ENCODE measurements at regions not wholly inside any gene's neighbourhood (a gene's known extent, or its start where the extent isn't known, plus 50 kb on each side); places are given as distances from the start of the nearest gene placed in this dataset.

GRCh38 chr5:39709032-39709431, 284.3 kb upstream of the DAB2 start:
- no peaks in the 10 kb centered on the region for H3K27me3 ChIP-seq (ENCODE audit: insufficient read depth, low read length)
- no peak overlapping the region for H2BK5ac ChIP-seq (ENCODE audit: insufficient read length, low read length)
- Mint-ChIP-seq H3K9me3 (no peaks in the 10 kb centered on the region), H3K36me3 (ENCODE audit: insufficient read depth in 1 of 3, low read depth in 3 of 3) (no peaks in the 10 kb centered on the region), H3K4me3 (no peak overlapping the region), H3K4me1 (0 out of 4 replicates have a peak, but pooled peaks cover 0 to 2% of the 10 kb centered on the region in 2 experiments), H3K27ac (no peak overlapping the region), H3K27me3 (ENCODE audit: low read depth) (no peaks in the 10 kb centered on the region)
- H2BK15ac ChIP-seq (ENCODE audit: low read depth, low read length): no peak overlapping the region
- no peak overlapping the region for H3K4ac ChIP-seq (ENCODE audit: low read depth, low read length)
- H3K9ac ChIP-seq (ENCODE audit: extremely low read depth, insufficient read length, low read length): no peak overlapping the region
- H3K23me2 ChIP-seq (ENCODE audit: insufficient read length, low read depth, low read length, poor library complexity, severe bottlenecking): no peaks in the 10 kb centered on the region
- no peak overlapping the region for H3K27ac ChIP-seq (ENCODE audit: insufficient read length, low read depth, low read length)
- no peaks in the 10 kb centered on the region for H3K79me2 ChIP-seq (ENCODE audit: insufficient read depth, low read length)
- H4K91ac ChIP-seq (ENCODE audit: insufficient read length, low read depth, low read length): no peak overlapping the region
- H4K20me1 ChIP-seq (ENCODE audit: control insufficient read depth, insufficient read depth, insufficient read length): no peaks in the 10 kb centered on the region
- TF ChIP-seq CTCF (conservative IDR thresholded peaks at IDR 0.05): no peak
- no peaks in the 10 kb centered on the region for H3K9me3 ChIP-seq (ENCODE audit: control insufficient read depth, low read depth, low read length)
- no peak overlapping the region for H3K18ac ChIP-seq (ENCODE audit: insufficient read length, low read depth, low read length)
- no peak for DNase-seq
- no peak overlapping the region for H2BK20ac ChIP-seq (ENCODE audit: low read depth, low read length, poor library complexity, severe bottlenecking)
- H4K8ac ChIP-seq (replicated peaks; ENCODE audit: insufficient read length, low read depth, low read length): no peak overlapping the region
- H3K4me1 ChIP-seq (ENCODE audit: insufficient read depth, low read length): no peaks in the 10 kb centered on the region
- H3K23ac ChIP-seq (ENCODE audit: insufficient read length, low read depth, low read length): no peak overlapping the region
- no peak overlapping the region for H3T11ph ChIP-seq (ENCODE audit: low read length)
- no peak overlapping the region for H2AFZ ChIP-seq (ENCODE audit: low read length)
- H3K79me1 ChIP-seq (ENCODE audit: insufficient read depth, low read depth, low read length, poor library complexity, severe bottlenecking): no peaks in the 10 kb centered on the region
- H3K14ac ChIP-seq (ENCODE audit: insufficient read depth, low read length): no peak overlapping the region
- H4K5ac ChIP-seq (ENCODE audit: insufficient read length, low read depth, low read length): no peak overlapping the region
- no peak overlapping the region for H2BK12ac ChIP-seq (ENCODE audit: insufficient read length, low read depth, low read length)
- H2BK120ac ChIP-seq (ENCODE audit: low read depth, low read length, poor library complexity, severe bottlenecking): no peak overlapping the region
- no CpG with 5 or more reads among the region's 4 CpGs for WGBS (ENCODE audit: extremely low coverage, insufficient read length, low lambda C conversion rate)
- no peak overlapping the region for H2AK5ac ChIP-seq (ENCODE audit: insufficient read length, low read length)
- no peak overlapping the region for H3K4me2 ChIP-seq (ENCODE audit: insufficient read depth, insufficient read length, low read length)
- no peak overlapping the region for H3K56ac ChIP-seq (ENCODE audit: insufficient read length, low read depth, low read length)

Data from H9 (cell line).